HG02885 (cell line): ENCODE measurements at regions not wholly inside any gene's neighbourhood (a gene's known extent, or its start where the extent isn't known, plus 50 kb on each side); places are given as distances from the start of the nearest gene placed in this dataset.

Experiments used
- ATAC-seq: cut with Tn5 transposase; IDR thresholded peaks from one replicate; pipeline ENCODE4 v1.9.1; 2021; ENCODE audit warnings: mild to moderate bottlenecking; ENCODE audit not compliant: unreplicated experiment, poor library complexity

- no peak for ATAC-seq
Observed at GRCh38 chr11:25855916-25856315, 476.0 kb upstream of the ANO3 start.

GRCh38 chr11:25859776-25860175 is 472.2 kb upstream of the ANO3 start:
- no peak for ATAC-seq

GRCh38 chr11:25860677-25861450 is 471.1 kb upstream of the ANO3 start:
- ATAC-seq, result no peak

GRCh38 chr11:25862159-25862558 is 469.8 kb upstream of the ANO3 start:
- ATAC-seq, result no peak

GRCh38 chr11:25863986-25864385 is 467.9 kb upstream of the ANO3 start:
- ATAC-seq, result no peak

- no peak for ATAC-seq
Observed at GRCh38 chr11:25876456-25876965, 455.4 kb upstream of the ANO3 start.

GRCh38 chr11:25886036-25886435 is 445.9 kb upstream of the ANO3 start:
- no peak for ATAC-seq

- no peak for ATAC-seq
Observed at GRCh38 chr11:25890626-25891260, 441.2 kb upstream of the ANO3 start.

GRCh38 chr11:25891960-25892359 is 440.0 kb upstream of the ANO3 start:
- ATAC-seq, result no peak

- ATAC-seq, result no peak
Observed at GRCh38 chr11:25899617-25900160, 432.2 kb upstream of the ANO3 start.

- ATAC-seq, result no peak
Observed at GRCh38 chr11:25900814-25901213, 431.1 kb upstream of the ANO3 start.

- ATAC-seq, result no peak
Observed at GRCh38 chr11:25901415-25901814, 430.5 kb upstream of the ANO3 start.

GRCh38 chr11:25902476-25902875 is 429.5 kb upstream of the ANO3 start:
- ATAC-seq, result no peak

- ATAC-seq, result no peak
Observed at GRCh38 chr11:25908726-25909125, 423.2 kb upstream of the ANO3 start.

- ATAC-seq, result no peak
Observed at GRCh38 chr11:25910086-25910485, 421.8 kb upstream of the ANO3 start.

- ATAC-seq, result no peak
Observed at GRCh38 chr11:25920356-25920755, 411.6 kb upstream of the ANO3 start.

- no peak for ATAC-seq
Observed at GRCh38 chr11:25924586-25924985, 407.3 kb upstream of the ANO3 start.

GRCh38 chr11:25925359-25925758 is 406.6 kb upstream of the ANO3 start:
- no peak for ATAC-seq

GRCh38 chr11:25927411-25927953 is 404.4 kb upstream of the ANO3 start:
- no peak for ATAC-seq

GRCh38 chr11:25928076-25928475 is 403.9 kb upstream of the ANO3 start:
- ATAC-seq, result no peak

GRCh38 chr11:25938952-25939351 is 393.0 kb upstream of the ANO3 start:
- ATAC-seq, result no peak
